ENCODE measurements at regions not wholly inside any gene's neighbourhood (a gene's known extent, or its start where the extent isn't known, plus 50 kb on each side); places are given as distances from the start of the nearest gene placed in this dataset.
A peak's percentile ranks its signal among the peaks of the same experiment; 100 is the strongest.

GRCh38 chr14:103186909-103187586 is 63.8 kb downstream of the TNFAIP2 start:
- WGBS, 2 donors, result 75 to 84% methylated on average over 11 to 12 of the region's 12 CpGs
- DNase-seq (no peak), ATAC-seq (ENCODE audit: low FRiP score in 2 of 2) (no peak)
- Histone ChIP-seq H3K4me1 (peaks cover 8 to 14% (median 9%) of the 10 kb centered on the region in 4 donors), H3K36me3 (no peaks in the 10 kb centered on the region), H3K4me3 (no peak overlapping the region), H3K27ac (no peak overlapping the region), H3K27me3 (peaks cover 0 to 13% (median 8%) of the 10 kb centered on the region in 4 donors), H3K9me3 (no peaks in the 10 kb centered on the region)
- no peak for TF ChIP-seq CTCF (IDR thresholded peaks at IDR 0.05)
- no peak for TF ChIP-seq EP300 (IDR thresholded peaks at IDR 0.05)
- TF ChIP-seq POLR2A (IDR thresholded peaks at IDR 0.05), result no peak
- no peak for TF ChIP-seq POLR2AphosphoS5 (IDR thresholded peaks at IDR 0.05)

- H3K4me3 ChIP-seq, result no peak overlapping the region
- ATAC-seq (ENCODE audit: low FRiP score in 2 of 2), result peak in 1 of 2 donors; percentile 39
- H3K27me3 ChIP-seq, result peaks cover 0 to 13% (median 8%) of the 10 kb centered on the region in 4 donors
- H3K4me1 ChIP-seq, result peaks cover 9 to 14% (median 11%) of the 10 kb centered on the region in 4 donors
- WGBS, 2 donors, result 88 to 89% methylated on average over 4 of the region's 4 CpGs
- TF ChIP-seq CTCF (IDR thresholded peaks at IDR 0.05) (no peak), EP300 (IDR thresholded peaks at IDR 0.05) (no peak), POLR2A (IDR thresholded peaks at IDR 0.05) (no peak), POLR2AphosphoS5 (IDR thresholded peaks at IDR 0.05) (no peak)
- DNase-seq, result no peak
- H3K36me3 ChIP-seq, result no peaks in the 10 kb centered on the region
- no peak overlapping the region for H3K27ac ChIP-seq
- H3K9me3 ChIP-seq, result no peaks in the 10 kb centered on the region
Measured at GRCh38 chr14:103187911-103188310, 64.7 kb downstream of the TNFAIP2 start.

GRCh38 chr14:103188810-103189480 is 65.7 kb downstream of the TNFAIP2 start:
- 3% methylated on average over 29 to 54 of the region's 67 CpGs for WGBS, 2 donors
- H3K27ac ChIP-seq, result no peak overlapping the region
- H3K27me3 ChIP-seq, result peaks cover 0 to 13% (median 8%) of the 10 kb centered on the region in 4 donors
- no peaks in the 10 kb centered on the region for H3K9me3 ChIP-seq
- no peaks in the 10 kb centered on the region for H3K36me3 ChIP-seq
- H3K4me3 ChIP-seq, result peak overlapping the region in 3 of 4 donors; percentile 39 to 44 (median 40)
- ATAC-seq (ENCODE audit: low FRiP score in 2 of 2) (peak in 1 of 2 donors; percentile 60), DNase-seq (peak in 1 of 2 donors; percentile 92)
- TF ChIP-seq EP300 (IDR thresholded peaks at IDR 0.05) (no peak), POLR2A (IDR thresholded peaks at IDR 0.05) (no peak), CTCF (IDR thresholded peaks at IDR 0.05) (peak in 4 of 6 experiments; percentile 22 to 56 (median 55))
- peaks cover 9 to 14% (median 11%) of the 10 kb centered on the region in 4 donors for H3K4me1 ChIP-seq

- ATAC-seq (ENCODE audit: low FRiP score in 2 of 2) (no peak), DNase-seq (peak in 1 of 2 donors; percentile 69)
- H3K4me3 ChIP-seq, result peak overlapping the region in 2 of 4 donors; percentile 40 to 44
Measured at GRCh38 chr14:103189481-103190470, 66.5 kb downstream of the TNFAIP2 start.

More at GRCh38 chr14:103189481-103190470, 66.5 kb downstream of the TNFAIP2 start:
- Histone ChIP-seq H3K27me3 (peaks cover 0 to 13% (median 8%) of the 10 kb centered on the region in 4 donors), H3K9me3 (no peaks in the 10 kb centered on the region), H3K27ac (no peak overlapping the region), H3K4me1 (peaks cover 9 to 16% (median 13%) of the 10 kb centered on the region in 4 donors), H3K36me3 (no peaks in the 10 kb centered on the region)
- no peak for TF ChIP-seq POLR2A (IDR thresholded peaks at IDR 0.05)
- no peak for TF ChIP-seq EP300 (IDR thresholded peaks at IDR 0.05)
- TF ChIP-seq POLR2AphosphoS5 (IDR thresholded peaks at IDR 0.05), result no peak
- TF ChIP-seq CTCF (IDR thresholded peaks at IDR 0.05), result no peak
- 57 to 74% methylated on average over 17 to 48 of the region's 48 CpGs for WGBS, 2 donors
